Cerebellar cortex (tissue), 1 donor: ENCODE measurements at regions not wholly inside any gene's neighbourhood (a gene's known extent, or its start where the extent isn't known, plus 50 kb on each side); places are given as distances from the start of the nearest gene placed in this dataset.

Source experiments
- DNase-seq: peaks from one replicate; pipeline ENCODE4 v3.0.0-alpha.2; 2015; ENCODE audit warnings: low spot score

GRCh38 chr14:98234208-98234607 is 1037.8 kb downstream of the BCL11B start:
- DNase-seq = no peak

- no peak for DNase-seq
Observed at GRCh38 chr14:98236314-98236713, 1035.7 kb downstream of the BCL11B start.

GRCh38 chr14:98237939-98238338 is 1034.1 kb downstream of the BCL11B start:
- no peak for DNase-seq

- DNase-seq = no peak
Observed at GRCh38 chr14:98240376-98240775, 1031.6 kb downstream of the BCL11B start.

GRCh38 chr14:98242903-98243302 is 1029.1 kb downstream of the BCL11B start:
- DNase-seq = no peak

DNA sequence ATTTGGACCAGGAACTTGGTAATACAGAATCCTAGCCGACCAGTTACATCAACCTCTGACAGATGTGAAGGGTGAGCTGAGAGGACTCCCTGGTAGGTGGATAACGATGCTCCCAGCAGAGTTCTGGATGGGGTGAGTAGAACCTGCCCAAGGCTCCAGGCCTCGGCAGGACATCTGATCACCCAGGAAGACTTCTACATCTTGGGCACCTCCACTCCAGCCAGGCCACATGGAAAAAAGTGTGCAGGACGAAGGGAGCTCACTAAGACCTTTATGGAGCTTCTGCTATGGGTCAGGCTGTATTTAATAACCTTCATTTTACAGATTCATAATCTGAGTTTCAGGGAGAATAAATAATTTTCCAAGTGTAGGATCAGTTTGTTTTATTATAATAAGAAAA is 1028.7 kb downstream of the BCL11B start:
- DNase-seq = no peak

DNA sequence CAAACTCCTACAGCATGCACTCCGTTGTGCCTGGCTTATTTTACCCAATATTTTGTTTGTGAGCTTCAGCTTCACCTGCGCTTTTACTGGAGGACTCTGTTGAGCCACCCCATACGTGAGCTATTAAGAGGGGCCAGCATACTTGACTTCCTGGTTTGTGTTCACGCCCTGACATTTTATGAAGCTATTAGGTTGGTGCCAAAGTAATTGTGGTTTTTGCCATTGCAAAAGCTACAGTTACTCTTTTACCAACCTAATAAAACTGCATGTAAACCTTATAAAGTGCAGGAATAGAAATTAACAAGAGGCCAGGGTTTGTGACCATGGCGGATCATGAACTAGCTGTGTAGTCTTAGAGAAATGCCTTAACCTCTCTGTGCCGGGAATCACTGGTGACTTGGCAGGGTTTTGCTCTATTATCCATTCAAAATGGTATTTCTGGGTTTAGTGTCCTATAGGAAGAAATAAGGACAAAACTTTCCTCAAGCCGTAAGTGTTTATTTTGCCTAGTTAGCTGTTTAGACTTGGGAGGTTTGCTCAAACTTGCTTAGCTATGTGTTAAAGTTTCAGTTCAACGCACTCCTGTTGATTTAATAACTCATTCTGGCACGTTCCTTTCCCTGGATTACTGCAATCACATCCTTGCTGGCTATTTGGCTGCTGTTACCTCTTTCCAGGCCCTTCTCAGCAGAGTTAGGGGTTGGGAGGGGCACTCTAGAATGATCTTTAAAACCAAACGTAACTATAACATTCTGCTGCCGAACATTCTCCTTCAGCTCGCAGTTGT is 1027.6 kb downstream of the BCL11B start:
- no peak for DNase-seq

GRCh38 chr14:98244966-98245569 is 1026.9 kb downstream of the BCL11B start:
- DNase-seq = no peak

DNA sequence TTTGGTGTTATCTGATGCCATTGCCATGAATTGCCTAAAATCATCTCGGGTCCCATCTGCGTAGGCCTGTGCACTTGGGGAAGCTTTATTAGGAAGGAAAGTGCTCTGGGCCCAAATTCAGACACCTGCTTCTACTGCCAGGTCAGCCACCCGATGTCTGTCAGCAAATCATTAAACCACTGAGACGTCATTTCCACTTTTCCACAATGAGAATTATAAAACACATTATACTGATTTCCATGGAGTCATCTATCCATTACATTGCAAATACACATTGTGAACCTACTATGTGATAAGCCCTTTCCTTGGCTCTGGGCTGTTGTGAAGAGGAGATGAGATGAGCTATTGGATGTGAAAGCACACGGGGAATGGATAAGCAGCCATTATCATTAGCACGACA is 1022.9 kb downstream of the BCL11B start:
- no peak for DNase-seq

DNA sequence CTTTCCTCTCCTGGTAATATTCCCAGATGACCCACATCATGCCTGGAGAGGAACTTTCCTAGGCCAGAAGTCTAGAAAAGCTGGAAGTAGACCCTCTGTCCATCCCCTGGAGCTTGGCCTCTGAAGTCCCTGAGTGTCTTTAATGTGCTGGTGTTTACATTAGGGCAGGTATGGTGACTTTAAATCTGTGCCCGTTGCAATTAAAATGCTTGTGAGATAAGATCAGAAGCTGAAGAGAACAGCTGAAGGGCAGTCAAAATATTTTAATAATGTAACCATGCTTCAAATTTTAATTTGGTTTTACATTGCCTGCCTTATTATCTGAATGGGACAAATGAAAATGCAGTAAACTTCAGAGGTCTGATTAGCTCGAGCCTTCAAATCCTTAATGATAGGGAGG is 1022.5 kb downstream of the BCL11B start:
- DNase-seq = no peak

GRCh38 chr14:98252820-98253219 is 1019.2 kb downstream of the BCL11B start:
- DNase-seq = no peak

GRCh38 chr14:98259881-98260280 is 1012.1 kb downstream of the BCL11B start:
- no peak for DNase-seq

DNA sequence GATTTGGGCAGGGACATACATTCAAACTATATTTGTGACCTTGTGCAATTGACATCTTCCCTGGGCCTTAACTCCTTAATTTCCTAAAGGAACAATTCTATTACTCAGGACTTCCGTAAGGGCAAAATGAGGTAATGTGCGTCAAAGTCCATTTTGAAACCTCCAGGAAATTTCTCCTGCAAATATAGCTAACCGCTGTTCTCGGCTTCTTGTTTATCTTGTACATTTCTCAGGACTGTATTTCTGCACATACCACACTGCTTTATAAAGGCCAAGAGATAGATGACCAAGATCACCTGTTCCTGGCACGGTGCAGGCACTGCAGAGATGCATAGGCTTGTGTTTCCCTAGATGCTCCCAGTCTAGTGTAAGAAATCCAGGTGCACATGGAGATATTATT is 1009.4 kb downstream of the BCL11B start:
- no peak for DNase-seq

DNA sequence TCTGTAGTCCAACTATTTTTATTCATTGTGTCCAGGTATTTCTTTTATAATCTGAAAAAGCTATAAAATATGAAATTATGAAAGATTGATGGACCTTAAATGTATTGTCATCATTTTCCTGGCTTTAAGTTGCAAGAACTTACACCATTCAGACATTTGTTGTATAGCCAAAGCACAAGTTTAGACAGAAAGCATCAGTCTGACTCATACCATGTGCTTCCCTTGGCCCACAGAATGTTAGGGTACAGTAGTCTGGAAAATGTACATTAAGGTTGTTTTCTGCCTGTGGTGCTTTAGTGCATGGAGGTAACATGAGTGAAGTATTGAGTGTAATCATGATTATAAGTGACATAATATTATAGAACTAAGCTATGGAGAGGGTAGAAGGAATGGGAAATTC is 1002.5 kb downstream of the BCL11B start:
- no peak for DNase-seq

DNA sequence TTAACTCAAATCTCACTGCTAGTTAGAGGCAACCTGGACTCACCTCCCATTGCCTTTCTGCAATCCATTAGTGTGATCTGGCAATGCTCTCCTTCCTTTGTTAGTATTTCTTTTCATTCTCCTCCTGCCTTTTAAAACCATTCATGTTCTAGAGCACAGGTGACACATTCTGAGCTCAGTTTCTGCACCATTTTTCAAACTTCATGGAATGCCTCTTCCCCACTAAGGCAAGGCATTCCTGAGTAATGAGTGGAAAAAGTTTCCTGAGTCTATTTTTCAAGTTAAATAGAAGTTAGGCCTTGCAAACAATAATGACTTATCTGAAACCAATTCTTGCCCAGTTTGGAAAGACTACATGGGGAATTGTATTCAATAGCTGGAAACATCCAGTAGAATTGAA is 1001.8 kb downstream of the BCL11B start:
- no peak for DNase-seq

DNA sequence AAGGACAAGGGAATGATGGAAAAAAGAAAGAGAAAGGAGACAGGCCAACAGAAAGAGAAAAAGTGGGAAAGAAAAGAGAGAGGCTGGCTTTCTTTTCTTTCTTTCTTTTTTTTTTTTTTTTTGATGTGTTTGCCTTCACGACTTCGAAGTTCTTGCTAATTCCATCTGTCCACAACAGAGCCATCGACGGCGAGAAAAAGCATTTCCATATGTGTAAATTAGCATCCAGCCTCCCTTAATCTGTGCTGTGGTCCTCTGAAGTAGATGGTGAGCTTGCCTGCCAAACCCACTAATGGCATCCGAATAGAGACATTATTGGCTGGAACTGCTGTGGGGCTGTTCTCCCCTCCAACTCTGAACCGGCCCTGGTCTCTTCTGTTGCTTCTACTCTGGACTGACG is 997.4 kb downstream of the BCL11B start:
- no peak for DNase-seq

DNA sequence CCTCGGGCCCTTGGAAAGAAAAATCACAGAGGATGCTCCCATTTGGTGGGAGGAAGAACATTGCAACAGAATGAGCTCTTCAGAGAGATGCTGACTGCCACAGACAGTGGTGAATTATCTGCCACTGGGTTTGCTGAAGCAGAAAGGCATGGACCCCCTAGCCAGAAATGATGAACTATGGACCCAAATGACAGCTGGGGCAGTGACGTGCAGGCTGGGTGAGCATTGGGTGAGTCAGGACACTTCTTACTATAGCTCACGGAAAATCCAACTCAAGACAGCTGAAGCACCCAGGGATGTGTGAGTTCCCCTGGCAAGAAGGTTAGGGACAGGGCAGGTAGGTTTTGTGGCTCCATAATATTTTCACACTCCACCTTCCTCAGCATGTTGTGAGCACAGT is 993.2 kb downstream of the BCL11B start:
- no peak for DNase-seq

- no peak for DNase-seq
Observed at GRCh38 chr14:98280436-98280835, 991.6 kb downstream of the BCL11B start.

DNA sequence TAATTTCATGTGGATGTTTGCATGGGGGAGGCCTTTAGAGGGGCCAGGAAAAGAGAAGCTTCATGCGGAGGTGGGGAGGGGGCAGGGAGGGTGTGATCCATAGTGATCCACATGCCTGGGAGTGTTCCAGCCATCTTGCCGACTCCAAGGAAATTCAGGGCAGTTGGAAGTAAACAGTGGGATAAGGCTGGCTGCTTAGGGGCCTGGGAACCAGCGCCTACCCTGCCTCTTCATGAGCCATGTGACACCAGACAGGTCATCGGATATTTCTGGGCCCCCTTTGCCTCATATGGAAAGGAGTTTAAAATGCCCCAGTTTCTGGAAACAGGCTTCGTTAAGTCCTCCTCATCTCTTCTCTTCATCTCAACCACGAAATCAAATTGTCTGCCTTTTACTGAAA is 983.2 kb downstream of the BCL11B start:
- DNase-seq = no peak

- no peak for DNase-seq
Observed at GRCh38 chr14:98290596-98290995, 981.4 kb downstream of the BCL11B start.

- DNase-seq = no peak
Observed at GRCh38 chr14:98292191-98292590, 979.8 kb downstream of the BCL11B start.

GRCh38 chr14:98293576-98293975 is 978.4 kb downstream of the BCL11B start:
- DNase-seq = no peak

DNA sequence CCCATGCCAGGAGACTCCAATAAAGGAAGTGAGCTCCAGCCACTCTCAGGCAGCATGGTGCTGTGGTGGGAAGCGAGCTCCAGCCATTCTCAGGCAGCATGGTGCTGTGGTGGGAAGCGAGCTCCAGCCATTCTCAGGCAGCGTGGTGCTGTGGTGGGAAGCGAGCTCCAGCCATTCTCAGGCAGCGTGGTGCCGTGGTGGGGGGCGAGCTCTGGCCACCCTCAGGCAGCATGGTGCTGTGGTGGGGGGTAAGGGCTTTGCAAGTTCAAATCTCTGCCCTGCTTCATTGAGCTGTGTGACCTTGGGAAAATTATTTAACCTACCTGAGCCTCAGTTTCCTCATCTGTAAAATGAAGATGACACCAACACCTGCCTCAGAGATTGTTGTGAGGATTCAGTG is 975.1 kb downstream of the BCL11B start:
- DNase-seq = no peak

DNA sequence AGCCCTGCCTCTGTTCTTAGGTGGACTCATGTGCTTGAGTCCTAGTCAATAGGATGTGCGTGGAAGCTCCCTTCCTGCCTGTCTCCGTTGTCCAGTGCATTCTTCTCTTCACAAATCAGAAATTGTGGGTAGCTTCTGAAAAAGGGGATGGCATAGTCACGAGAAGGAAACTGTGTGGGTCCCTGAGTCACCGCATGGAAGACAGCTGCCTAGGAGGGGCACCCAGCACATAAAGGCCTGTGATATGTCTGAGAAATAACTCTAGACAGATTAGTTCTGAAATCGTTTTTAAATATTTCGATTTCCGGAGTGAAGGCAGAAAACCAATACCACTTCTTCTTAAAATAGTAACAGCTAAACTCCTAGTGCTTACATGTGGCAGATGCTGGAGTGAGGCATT is 974.4 kb downstream of the BCL11B start:
- DNase-seq = no peak
